NB4 (cell line): ENCODE measurements at regions not wholly inside any gene's neighbourhood (a gene's known extent, or its start where the extent isn't known, plus 50 kb on each side); places are given as distances from the start of the nearest gene placed in this dataset.
"Not testable (repeated sequence)": the region's sequence is repeated elsewhere in the genome, so short reads cannot be mapped to it uniquely, and the experiment has no call there.

Experiments used
- CTCF ChIP-seq: IDR thresholded peaks from one replicate; pipeline ENCODE4 v1.5.1; 2012; ENCODE audit warnings: low read depth, low read length
- MAX ChIP-seq: IDR thresholded peaks from 2 replicates; pipeline ENCODE4 v1.6.1; 2011; ENCODE audit warnings: low read depth, low read length
- MYC ChIP-seq: IDR thresholded peaks from 2 replicates; pipeline ENCODE4 v1.6.1; 2011; ENCODE audit warnings: low read depth, low read length
- POLR2A ChIP-seq: IDR thresholded peaks from 2 replicates; pipeline ENCODE4 v1.6.1; 2011; ENCODE audit warnings: mild to moderate bottlenecking; ENCODE audit not compliant: insufficient read length; ENCODE audit errors: extremely low read depth

- TF ChIP-seq POLR2A, CTCF, MYC, MAX: not testable (repeated sequence)
Measured at GRCh38 chr3:110626652-110627111, 444.9 kb upstream of the NECTIN3 start.
